Ishikawa (cell line): ENCODE measurements at regions not wholly inside any gene's neighbourhood (a gene's known extent, or its start where the extent isn't known, plus 50 kb on each side); places are given as distances from the start of the nearest gene placed in this dataset.

ENCODE experiments used
- CEBPB ChIP-seq: IDR thresholded peaks from 2 replicates; pipeline ENCODE4 v1.6.1; 2012
- CREB1 ChIP-seq: IDR thresholded peaks from 2 replicates; pipeline ENCODE4 v1.6.1; 2012; ENCODE audit warnings: low read depth
- EGR1 ChIP-seq: IDR thresholded peaks from 2 replicates; pipeline ENCODE4 v1.6.1; 2012
- EP300 ChIP-seq: IDR thresholded peaks from 2 replicates; pipeline ENCODE4 v1.6.1; 2012; ENCODE audit warnings: borderline replicate concordance
- FOXM1 ChIP-seq: IDR thresholded peaks from 2 replicates; pipeline ENCODE4 v1.6.1; 2012; ENCODE audit warnings: low read depth, borderline replicate concordance
- NFIC ChIP-seq: IDR thresholded peaks from 2 replicates; pipeline ENCODE4 v1.6.1; 2012
- RAD21 ChIP-seq: IDR thresholded peaks from 2 replicates; pipeline ENCODE4 v1.6.1; 2012; ENCODE audit warnings: low read depth
- TAF1 ChIP-seq: IDR thresholded peaks from 2 replicates; pipeline ENCODE4 v1.6.1; 2012; ENCODE audit warnings: low read depth, mild to moderate bottlenecking
- TCF12 ChIP-seq: IDR thresholded peaks from 2 replicates; pipeline ENCODE4 v1.6.1; 2012; ENCODE audit warnings: low read depth
- TEAD4 ChIP-seq: IDR thresholded peaks from 2 replicates; pipeline ENCODE4 v1.6.1; 2012
- YY1 ChIP-seq: IDR thresholded peaks from 2 replicates; pipeline ENCODE4 v1.6.1; 2012; ENCODE audit warnings: low read depth
- ZBTB7A ChIP-seq: IDR thresholded peaks from 2 replicates; pipeline ENCODE4 v1.6.1; 2012; ENCODE audit warnings: low read depth
- TF ChIP-seq, protein P1 (sequence below): IDR thresholded peaks from 2 replicates; pipeline ENCODE4 v1.6.1; 2012; ENCODE audit warnings: low read depth, mild to moderate bottlenecking
- TF ChIP-seq, protein P2 (sequence below): IDR thresholded peaks from 2 replicates; pipeline ENCODE4 v1.6.1; 2012
- TF ChIP-seq, protein P3 (sequence below): IDR thresholded peaks from 2 replicates; pipeline ENCODE4 v1.6.1; 2012

GRCh38 chr3:117728226-117728625 lies 1018.6 kb downstream of the TUSC7 start:
- no peak for TF ChIP-seq TAF1
- TF ChIP-seq, protein P1, sequence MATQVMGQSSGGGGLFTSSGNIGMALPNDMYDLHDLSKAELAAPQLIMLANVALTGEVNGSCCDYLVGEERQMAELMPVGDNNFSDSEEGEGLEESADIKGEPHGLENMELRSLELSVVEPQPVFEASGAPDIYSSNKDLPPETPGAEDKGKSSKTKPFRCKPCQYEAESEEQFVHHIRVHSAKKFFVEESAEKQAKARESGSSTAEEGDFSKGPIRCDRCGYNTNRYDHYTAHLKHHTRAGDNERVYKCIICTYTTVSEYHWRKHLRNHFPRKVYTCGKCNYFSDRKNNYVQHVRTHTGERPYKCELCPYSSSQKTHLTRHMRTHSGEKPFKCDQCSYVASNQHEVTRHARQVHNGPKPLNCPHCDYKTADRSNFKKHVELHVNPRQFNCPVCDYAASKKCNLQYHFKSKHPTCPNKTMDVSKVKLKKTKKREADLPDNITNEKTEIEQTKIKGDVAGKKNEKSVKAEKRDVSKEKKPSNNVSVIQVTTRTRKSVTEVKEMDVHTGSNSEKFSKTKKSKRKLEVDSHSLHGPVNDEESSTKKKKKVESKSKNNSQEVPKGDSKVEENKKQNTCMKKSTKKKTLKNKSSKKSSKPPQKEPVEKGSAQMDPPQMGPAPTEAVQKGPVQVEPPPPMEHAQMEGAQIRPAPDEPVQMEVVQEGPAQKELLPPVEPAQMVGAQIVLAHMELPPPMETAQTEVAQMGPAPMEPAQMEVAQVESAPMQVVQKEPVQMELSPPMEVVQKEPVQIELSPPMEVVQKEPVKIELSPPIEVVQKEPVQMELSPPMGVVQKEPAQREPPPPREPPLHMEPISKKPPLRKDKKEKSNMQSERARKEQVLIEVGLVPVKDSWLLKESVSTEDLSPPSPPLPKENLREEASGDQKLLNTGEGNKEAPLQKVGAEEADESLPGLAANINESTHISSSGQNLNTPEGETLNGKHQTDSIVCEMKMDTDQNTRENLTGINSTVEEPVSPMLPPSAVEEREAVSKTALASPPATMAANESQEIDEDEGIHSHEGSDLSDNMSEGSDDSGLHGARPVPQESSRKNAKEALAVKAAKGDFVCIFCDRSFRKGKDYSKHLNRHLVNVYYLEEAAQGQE = no peak
- TF ChIP-seq, protein P2, sequence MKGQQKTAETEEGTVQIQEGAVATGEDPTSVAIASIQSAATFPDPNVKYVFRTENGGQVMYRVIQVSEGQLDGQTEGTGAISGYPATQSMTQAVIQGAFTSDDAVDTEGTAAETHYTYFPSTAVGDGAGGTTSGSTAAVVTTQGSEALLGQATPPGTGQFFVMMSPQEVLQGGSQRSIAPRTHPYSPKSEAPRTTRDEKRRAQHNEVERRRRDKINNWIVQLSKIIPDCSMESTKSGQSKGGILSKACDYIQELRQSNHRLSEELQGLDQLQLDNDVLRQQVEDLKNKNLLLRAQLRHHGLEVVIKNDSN = no peak
- no peak for TF ChIP-seq EP300
- no peak for TF ChIP-seq TCF12
- TF ChIP-seq EGR1 = no peak
- no peak for TF ChIP-seq ZBTB7A
- no peak for TF ChIP-seq TEAD4
- TF ChIP-seq YY1 = no peak

GRCh38 chr3:117734496-117734895 lies 1024.9 kb downstream of the TUSC7 start:
- no peak for TF ChIP-seq CEBPB
- TF ChIP-seq TAF1 = no peak
- TF ChIP-seq YY1 = no peak
- TF ChIP-seq RAD21 = no peak
- TF ChIP-seq NFIC = no peak
- TF ChIP-seq TEAD4 = no peak
- no peak for TF ChIP-seq TCF12
- TF ChIP-seq, protein P1 = no peak
- TF ChIP-seq EP300 = no peak

DNA sequence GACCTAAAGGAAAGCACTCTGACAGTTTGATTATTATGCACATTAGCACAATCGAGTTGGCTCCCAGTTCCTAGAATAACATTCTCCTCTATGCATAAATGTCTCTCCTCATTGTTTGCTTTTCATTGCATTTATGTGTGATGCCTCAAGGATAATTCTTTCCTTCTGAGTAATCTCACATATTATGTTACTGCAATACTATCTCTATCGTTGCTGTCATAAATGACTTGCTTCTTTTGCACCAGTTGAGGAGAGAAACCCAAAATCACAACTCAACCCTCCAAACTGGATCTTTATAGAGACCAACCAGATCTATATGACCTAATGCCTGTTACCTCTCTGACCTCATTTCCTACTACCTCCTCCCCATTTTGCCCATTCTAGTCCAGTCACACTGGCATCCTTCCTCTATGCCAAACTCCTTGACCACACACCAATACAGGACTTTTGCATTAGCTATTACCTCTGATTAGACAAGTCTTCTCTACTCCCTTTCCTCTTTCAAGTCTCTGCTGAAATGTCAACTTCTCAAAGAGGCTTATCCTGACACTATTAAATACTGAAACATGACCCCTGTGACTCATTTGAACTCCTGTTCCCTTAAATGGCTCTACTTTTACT lies 1026.0 kb downstream of the TUSC7 start:
- TF ChIP-seq FOXM1 = no peak
- TF ChIP-seq ZBTB7A = no peak
- no peak for TF ChIP-seq TAF1
- TF ChIP-seq, protein P2 = no peak

GRCh38 chr3:117736846-117737245 lies 1027.3 kb downstream of the TUSC7 start:
- TF ChIP-seq TCF12 = no peak
- TF ChIP-seq, protein P2 = no peak
- TF ChIP-seq FOXM1 = no peak
- TF ChIP-seq TEAD4 = no peak
- TF ChIP-seq RAD21 = no peak
- TF ChIP-seq YY1 = no peak
- no peak for TF ChIP-seq EGR1
- no peak for TF ChIP-seq NFIC
- no peak for TF ChIP-seq CREB1
- no peak for TF ChIP-seq EP300
- TF ChIP-seq, protein P1 = no peak
- no peak for TF ChIP-seq TAF1

- no peak for TF ChIP-seq EP300
- TF ChIP-seq, protein P1 = no peak
- no peak for TF ChIP-seq YY1
- no peak for TF ChIP-seq TAF1
- TF ChIP-seq, protein P3, sequence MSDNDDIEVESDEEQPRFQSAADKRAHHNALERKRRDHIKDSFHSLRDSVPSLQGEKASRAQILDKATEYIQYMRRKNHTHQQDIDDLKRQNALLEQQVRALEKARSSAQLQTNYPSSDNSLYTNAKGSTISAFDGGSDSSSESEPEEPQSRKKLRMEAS = no peak
- no peak for TF ChIP-seq FOXM1
- no peak for TF ChIP-seq EGR1
- no peak for TF ChIP-seq TEAD4
- TF ChIP-seq TCF12 = no peak
- no peak for TF ChIP-seq RAD21
- no peak for TF ChIP-seq CEBPB
- no peak for TF ChIP-seq ZBTB7A
- TF ChIP-seq, protein P2 = no peak
- no peak for TF ChIP-seq CREB1
- no peak for TF ChIP-seq NFIC
These were observed 1034.4 kb downstream of the TUSC7 start for GRCh38 chr3:117743993-117744392.
